ENCODE measurements at regions not wholly inside any gene's neighbourhood (a gene's known extent, or its start where the extent isn't known, plus 50 kb on each side); places are given as distances from the start of the nearest gene placed in this dataset.

DNA sequence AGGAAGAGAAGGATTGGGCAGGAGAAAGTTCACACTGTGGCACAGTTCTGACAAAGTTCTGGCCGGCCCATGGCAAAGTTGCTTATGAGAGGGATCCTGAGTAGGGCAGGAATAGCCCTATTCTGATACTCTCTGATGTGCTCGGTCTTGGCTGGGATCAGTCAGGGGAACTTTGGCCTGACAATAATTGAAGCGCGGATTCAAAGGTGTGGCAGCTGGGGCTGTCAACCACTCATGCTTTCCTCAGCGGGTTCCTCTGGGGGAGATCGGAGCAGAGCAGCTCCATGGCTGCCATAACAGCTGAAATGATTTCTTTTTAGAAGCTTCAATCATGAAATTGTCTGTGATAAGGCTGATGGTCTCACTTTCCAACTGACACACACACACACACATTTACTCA lies 714.1 kb downstream of the DHX35 start:
- Histone ChIP-seq H3K27me3 (ENCODE audit: control insufficient read depth, insufficient read depth, low read length) (no peaks in the 10 kb centered on the region), H3K9me3 (ENCODE audit: control insufficient read depth, insufficient read depth, low read length) (no peaks in the 10 kb centered on the region), H3K4me3 (ENCODE audit: low read depth, low read length) (no peak overlapping the region), H3K27ac (ENCODE audit: low read depth, low read length) (no peak overlapping the region)
- POLR2A ChIA-PET: interaction anchor here (0.6 kb wide), 1 partner anchor 198 kb away, joined by 3 read pairs; no protein-coding TSS in a partner anchor
- DNase-seq (ENCODE audit: low read depth, low spot score): no peak
- TF ChIP-seq, protein P1, sequence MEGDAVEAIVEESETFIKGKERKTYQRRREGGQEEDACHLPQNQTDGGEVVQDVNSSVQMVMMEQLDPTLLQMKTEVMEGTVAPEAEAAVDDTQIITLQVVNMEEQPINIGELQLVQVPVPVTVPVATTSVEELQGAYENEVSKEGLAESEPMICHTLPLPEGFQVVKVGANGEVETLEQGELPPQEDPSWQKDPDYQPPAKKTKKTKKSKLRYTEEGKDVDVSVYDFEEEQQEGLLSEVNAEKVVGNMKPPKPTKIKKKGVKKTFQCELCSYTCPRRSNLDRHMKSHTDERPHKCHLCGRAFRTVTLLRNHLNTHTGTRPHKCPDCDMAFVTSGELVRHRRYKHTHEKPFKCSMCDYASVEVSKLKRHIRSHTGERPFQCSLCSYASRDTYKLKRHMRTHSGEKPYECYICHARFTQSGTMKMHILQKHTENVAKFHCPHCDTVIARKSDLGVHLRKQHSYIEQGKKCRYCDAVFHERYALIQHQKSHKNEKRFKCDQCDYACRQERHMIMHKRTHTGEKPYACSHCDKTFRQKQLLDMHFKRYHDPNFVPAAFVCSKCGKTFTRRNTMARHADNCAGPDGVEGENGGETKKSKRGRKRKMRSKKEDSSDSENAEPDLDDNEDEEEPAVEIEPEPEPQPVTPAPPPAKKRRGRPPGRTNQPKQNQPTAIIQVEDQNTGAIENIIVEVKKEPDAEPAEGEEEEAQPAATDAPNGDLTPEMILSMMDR (IDR thresholded peaks at IDR 0.05; ENCODE audit: low read depth, low read length): no peak
- CTCF ChIA-PET: interaction anchor here (2.3 kb wide), 1 partner anchor 197 kb away, joined by 6 read pairs; no protein-coding TSS in a partner anchor

DNA sequence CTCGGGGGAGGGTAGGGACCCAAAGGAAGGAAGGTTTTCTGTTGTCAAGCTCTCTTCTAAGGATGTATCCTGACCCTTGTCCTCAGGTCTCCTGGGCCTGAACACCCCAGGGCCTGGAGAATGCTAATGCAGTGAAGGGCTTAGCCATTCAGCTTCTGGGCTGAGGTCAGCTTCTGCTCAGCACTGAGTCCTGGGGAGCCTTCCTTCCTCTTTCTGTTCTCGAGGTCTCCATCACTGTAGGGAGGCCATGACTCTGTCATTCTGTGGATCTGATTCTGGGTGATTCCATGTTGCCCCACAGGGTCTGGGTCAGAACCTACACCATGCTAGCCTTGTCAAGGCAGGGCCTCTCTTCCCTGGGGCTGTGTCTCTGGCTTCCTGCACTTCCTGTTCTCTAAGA lies 712.7 kb downstream of the DHX35 start:
- no peak overlapping the region for H3K27ac ChIP-seq (ENCODE audit: low read depth, low read length)
- no peak overlapping the region for H3K4me3 ChIP-seq (ENCODE audit: low read depth, low read length)
- TF ChIP-seq, protein P1 (IDR thresholded peaks at IDR 0.05; ENCODE audit: low read depth, low read length): no peak
- H3K9me3 ChIP-seq (ENCODE audit: control insufficient read depth, insufficient read depth, low read length): no peaks in the 10 kb centered on the region
- POLR2A ChIA-PET: no interaction called here
- CTCF ChIA-PET: interaction anchor here (1.0 kb wide), 1 partner anchor 199 kb away, joined by 3 read pairs; no protein-coding TSS in a partner anchor
- H3K27me3 ChIP-seq (ENCODE audit: control insufficient read depth, insufficient read depth, low read length): no peaks in the 10 kb centered on the region
- no peak for DNase-seq (ENCODE audit: low read depth, low spot score)

DNA sequence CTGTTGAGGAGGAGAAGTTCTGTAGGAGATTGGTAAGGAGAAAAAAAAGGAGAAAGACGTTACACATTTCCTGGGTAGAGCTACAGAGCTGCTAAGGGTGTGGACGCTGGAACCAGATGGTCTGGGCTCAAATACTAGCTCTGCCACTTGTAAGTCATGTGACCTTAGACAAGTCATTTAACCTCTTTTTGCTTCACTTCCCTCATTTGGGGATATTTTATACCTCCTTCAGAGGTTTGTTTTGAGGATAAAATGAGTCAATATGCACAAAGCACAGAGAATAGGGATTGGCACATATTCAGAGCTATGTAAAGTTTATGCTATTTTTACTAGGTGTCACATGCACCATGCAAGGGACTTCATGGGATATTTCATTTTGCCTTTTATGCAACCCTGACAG lies 708.8 kb downstream of the DHX35 start:
- Histone ChIP-seq H3K27ac (ENCODE audit: low read depth, low read length) (no peak overlapping the region), H3K27me3 (ENCODE audit: control insufficient read depth, insufficient read depth, low read length) (no peaks in the 10 kb centered on the region), H3K9me3 (ENCODE audit: control insufficient read depth, insufficient read depth, low read length) (no peaks in the 10 kb centered on the region), H3K4me3 (ENCODE audit: low read depth, low read length) (no peak overlapping the region)
- no peak for DNase-seq (ENCODE audit: low read depth, low spot score)
- CTCF ChIA-PET: no interaction called here
- POLR2A ChIA-PET: no interaction called here
- TF ChIP-seq, protein P1 (IDR thresholded peaks at IDR 0.05; ENCODE audit: low read depth, low read length): no peak

DNA sequence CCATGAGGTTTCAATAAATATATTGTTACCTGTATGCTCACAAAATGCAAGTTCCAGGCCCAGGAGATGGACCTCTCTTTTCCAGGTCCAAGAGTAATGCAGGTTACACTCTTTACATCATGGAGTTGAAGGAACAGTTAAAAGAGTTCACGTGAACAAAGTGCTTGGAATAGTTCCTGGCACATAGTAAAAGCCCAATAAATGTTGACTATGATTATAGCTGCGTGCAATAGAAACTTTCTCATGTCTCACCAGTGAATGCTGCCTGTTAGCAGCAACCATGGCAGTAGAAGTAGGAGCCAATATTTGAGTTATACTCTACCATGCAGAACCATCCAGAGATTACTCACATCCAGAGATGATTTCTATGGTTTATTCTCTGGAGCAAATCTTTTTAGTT lies 707.5 kb downstream of the DHX35 start:
- ChIA-PET CTCF (no interaction called here), POLR2A (no interaction called here)
- no peak for DNase-seq (ENCODE audit: low read depth, low spot score)
- no peaks in the 10 kb centered on the region for H3K27me3 ChIP-seq (ENCODE audit: control insufficient read depth, insufficient read depth, low read length)
- no peak overlapping the region for H3K27ac ChIP-seq (ENCODE audit: low read depth, low read length)
- H3K4me3 ChIP-seq (ENCODE audit: low read depth, low read length): no peak overlapping the region
- H3K9me3 ChIP-seq (ENCODE audit: control insufficient read depth, insufficient read depth, low read length): no peaks in the 10 kb centered on the region
- TF ChIP-seq, protein P1 (IDR thresholded peaks at IDR 0.05; ENCODE audit: low read depth, low read length): no peak

DNA sequence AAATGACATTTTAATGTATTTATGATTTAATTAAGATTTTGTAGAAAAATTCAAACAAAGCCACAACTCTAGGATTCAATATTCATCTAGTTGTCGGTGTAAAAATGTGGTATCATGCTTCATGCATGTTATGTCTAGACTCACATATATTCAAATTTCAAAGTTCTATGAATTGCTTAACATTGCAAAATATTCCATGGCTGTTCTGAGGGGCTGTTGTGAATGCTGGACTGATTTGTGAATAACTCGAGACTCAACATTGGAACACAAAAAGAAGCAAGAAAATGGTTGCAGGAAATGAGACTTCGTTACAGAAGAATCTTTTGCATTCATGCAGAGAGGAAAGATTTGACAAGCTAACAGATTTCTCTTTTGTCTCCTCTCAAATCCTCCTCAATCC lies 705.9 kb downstream of the DHX35 start:
- CTCF ChIA-PET: no interaction called here
- H3K27ac ChIP-seq (ENCODE audit: low read depth, low read length): no peak overlapping the region
- POLR2A ChIA-PET: no interaction called here
- no peaks in the 10 kb centered on the region for H3K27me3 ChIP-seq (ENCODE audit: control insufficient read depth, insufficient read depth, low read length)
- no peak overlapping the region for H3K4me3 ChIP-seq (ENCODE audit: low read depth, low read length)
- TF ChIP-seq, protein P1 (IDR thresholded peaks at IDR 0.05; ENCODE audit: low read depth, low read length): no peak
- no peak for DNase-seq (ENCODE audit: low read depth, low spot score)
- H3K9me3 ChIP-seq (ENCODE audit: control insufficient read depth, insufficient read depth, low read length): no peaks in the 10 kb centered on the region

Data from AG04450 (cell line).